ENCODE measurements at regions not wholly inside any gene's neighbourhood (a gene's known extent, or its start where the extent isn't known, plus 50 kb on each side); places are given as distances from the start of the nearest gene placed in this dataset.

GRCh38 chr2:220513573-220514288, 886.3 kb downstream of the SLC4A3 start:
- DNase-seq, result no peak

GRCh38 chr2:220521551-220521950, 894.1 kb downstream of the SLC4A3 start:
- no peak for DNase-seq

- DNase-seq, result no peak
These were observed 900.8 kb downstream of the SLC4A3 start for GRCh38 chr2:220528180-220528675.

GRCh38 chr2:220531216-220531615, 903.8 kb downstream of the SLC4A3 start:
- no peak for DNase-seq

GRCh38 chr2:220533485-220533884, 906.1 kb downstream of the SLC4A3 start:
- peak; percentile 38 for DNase-seq

GRCh38 chr2:220539481-220539880, 912.1 kb downstream of the SLC4A3 start:
- DNase-seq, result no peak

- no peak for DNase-seq
These were observed 916.6 kb downstream of the SLC4A3 start for GRCh38 chr2:220544049-220544448.

- DNase-seq, result no peak
These were observed 923.7 kb downstream of the SLC4A3 start for GRCh38 chr2:220550995-220551700.

- no peak for DNase-seq
These were observed 925.5 kb downstream of the SLC4A3 start for GRCh38 chr2:220552790-220553535.

GRCh38 chr2:220555961-220556630, 928.7 kb downstream of the SLC4A3 start:
- no peak for DNase-seq

GRCh38 chr2:220556658-220557057, 929.2 kb downstream of the SLC4A3 start:
- no peak for DNase-seq

- no peak for DNase-seq
These were observed 932.8 kb downstream of the SLC4A3 start for GRCh38 chr2:220560192-220560591.

GRCh38 chr2:220562375-220563140, 935.1 kb downstream of the SLC4A3 start:
- DNase-seq, result no peak

- DNase-seq, result no peak
These were observed 940.9 kb downstream of the SLC4A3 start for GRCh38 chr2:220568296-220568695.

GRCh38 chr2:220569112-220569897, 941.9 kb downstream of the SLC4A3 start:
- no peak for DNase-seq

- no peak for DNase-seq
These were observed 945.0 kb downstream of the SLC4A3 start for GRCh38 chr2:220572385-220572784.

- no peak for DNase-seq
These were observed 946.6 kb downstream of the SLC4A3 start for GRCh38 chr2:220574038-220574437.

- DNase-seq, result no peak
These were observed 948.5 kb downstream of the SLC4A3 start for GRCh38 chr2:220575963-220576362.

- DNase-seq, result no peak
These were observed 952.0 kb downstream of the SLC4A3 start for GRCh38 chr2:220579452-220579851.

- no peak for DNase-seq
These were observed 952.7 kb downstream of the SLC4A3 start for GRCh38 chr2:220580113-220580512.

GRCh38 chr2:220583725-220584124, 956.3 kb downstream of the SLC4A3 start:
- DNase-seq, result no peak

All from amniotic stem cell (primary cell).